A673 (cell line): ENCODE measurements at regions not wholly inside any gene's neighbourhood (a gene's known extent, or its start where the extent isn't known, plus 50 kb on each side); places are given as distances from the start of the nearest gene placed in this dataset.

Source experiments
- BruUV-seq: library from RNA; stranded (reverse); fragments of 400-500 nt; replicated peaks from 2 replicates; lab custom pipeline; 2021; lab: Mats Ljungman, UMichigan
- CTCF ChIA-PET: fragments of 300-600 bp; sonication (Branson Sonifier 250); formaldehyde crosslinking; loops from one replicate; lab custom pipeline; 2022; ENCODE audit warnings: antibody characterized with exemption; lab: Charles Lee
- POLR2A ChIA-PET: fragments of 300-600 bp; sonication (Branson Sonifier 250); formaldehyde crosslinking; loops from one replicate; lab custom pipeline; 2022; ENCODE audit warnings: antibody characterized with exemption; ENCODE audit not compliant: low non-redundant PET; lab: Charles Lee
- DNase-seq: peaks from one replicate; pipeline ENCODE4 v3.0.0-alpha.2; 2015; ENCODE audit warnings: low spot score
- H3K27ac ChIP-seq: fragments of 200-600 bp; sonication (generic); 2 replicates; pipeline ENCODE4 v1.5.1; 2016; ENCODE audit warnings: mixed run types, low read depth, mild to moderate bottlenecking, mixed read lengths, antibody characterized with exemption, low read length; ENCODE audit not compliant: poor library complexity, severe bottlenecking
- H3K27me3 ChIP-seq: fragments of 200-600 bp; sonication (generic); replicated peaks from 2 replicates; pipeline ENCODE4 v1.6.1; 2017; ENCODE audit warnings: mixed run types, low read depth, mild to moderate bottlenecking, mixed read lengths, antibody characterized with exemption, low read length; ENCODE audit not compliant: insufficient read depth, poor library complexity
- H3K36me3 ChIP-seq: fragments of 200-600 bp; sonication (generic); 2 replicates; pipeline ENCODE4 v1.6.1; 2016; ENCODE audit warnings: mixed run types, mild to moderate bottlenecking, mixed read lengths, antibody characterized with exemption, low read length; ENCODE audit not compliant: insufficient read depth, poor library complexity, severe bottlenecking
- H3K4me1 ChIP-seq: fragments of 200-600 bp; sonication (generic); 2 replicates; pipeline ENCODE4 v1.6.1; 2017; ENCODE audit warnings: mixed run types, mild to moderate bottlenecking, mixed read lengths, antibody characterized with exemption, low read length; ENCODE audit not compliant: insufficient read depth, poor library complexity, severe bottlenecking
- H3K4me3 ChIP-seq: fragments of 200-600 bp; sonication (generic); 2 replicates; pipeline ENCODE4 v1.5.1; 2016; ENCODE audit warnings: low read depth, mixed run types, mild to moderate bottlenecking, mixed read lengths, low read length; ENCODE audit not compliant: poor library complexity, severe bottlenecking
- H3K9me3 ChIP-seq: fragments of 200-600 bp; sonication (generic); 2 replicates; pipeline ENCODE4 v1.6.1; 2016; ENCODE audit warnings: mixed run types, low read depth, mild to moderate bottlenecking, mixed read lengths, antibody characterized with exemption, low read length; ENCODE audit not compliant: poor library complexity, severe bottlenecking
- CTCF ChIP-seq: fragments of 300-800, 200-600 bp; sonication (generic); conservative IDR thresholded peaks from 2 replicates; pipeline ENCODE4 v1.5.1; 2017; ENCODE audit warnings: low read depth, mild to moderate bottlenecking, antibody characterized with exemption, low read length, moderate library complexity, mixed read lengths
- EZH2 ChIP-seq: fragments of 200-600 bp; sonication (generic); IDR thresholded peaks from 2 replicates; pipeline ENCODE4 v1.6.1; 2017; ENCODE audit warnings: borderline replicate concordance, low read depth, mild to moderate bottlenecking, mixed read lengths, antibody characterized with exemption, low read length; ENCODE audit not compliant: poor library complexity, severe bottlenecking
- intact Hi-C: fragments of 100-400 bp; cut with micrococcal nuclease; formaldehyde crosslinking; loops from one replicate; pipeline ENCODE4 v1.10.0; 2022; ENCODE audit not compliant: unreplicated experiment

GRCh38 chr17:11109106-11109505 lies 131.9 kb upstream of the SHISA6 start:
- no peak for TF ChIP-seq CTCF
- no peak for TF ChIP-seq EZH2
- BruUV-seq = no TSS peak
- Histone ChIP-seq H3K4me3 (no peak overlapping the region), H3K36me3 (no peaks in the 10 kb centered on the region), H3K9me3 (no peaks in the 10 kb centered on the region), H3K27me3 (no peaks in the 10 kb centered on the region), H3K4me1 (no peaks in the 10 kb centered on the region), H3K27ac (no peak overlapping the region)
- POLR2A ChIA-PET = no interaction called here
- peak; percentile 23 for DNase-seq
- CTCF ChIA-PET = no interaction called here
- intact Hi-C loops = no loop called here

GRCh38 chr17:11105141-11105540 lies 135.9 kb upstream of the SHISA6 start:
- Histone ChIP-seq H3K27me3 (no peaks in the 10 kb centered on the region), H3K4me1 (no peaks in the 10 kb centered on the region), H3K4me3 (no peak overlapping the region), H3K9me3 (no peaks in the 10 kb centered on the region), H3K36me3 (no peaks in the 10 kb centered on the region), H3K27ac (no peak overlapping the region)
- intact Hi-C loops = no loop called here
- BruUV-seq = no TSS peak
- ChIA-PET CTCF (no interaction called here), POLR2A (no interaction called here)
- no peak for DNase-seq
- TF ChIP-seq CTCF (no peak), EZH2 (no peak)

GRCh38 chr17:11097121-11097520 lies 143.9 kb upstream of the SHISA6 start:
- H3K36me3 ChIP-seq = no peaks in the 10 kb centered on the region
- BruUV-seq = no TSS peak
- no peak for TF ChIP-seq CTCF
- TF ChIP-seq EZH2 = no peak
- ChIA-PET POLR2A (no interaction called here), CTCF (no interaction called here)
- no peak overlapping the region for H3K27ac ChIP-seq
- no peak overlapping the region for H3K4me3 ChIP-seq
- intact Hi-C loops = no loop called here
- no peaks in the 10 kb centered on the region for H3K4me1 ChIP-seq
- no peak for DNase-seq
- H3K27me3 ChIP-seq = no peaks in the 10 kb centered on the region
- H3K9me3 ChIP-seq = no peaks in the 10 kb centered on the region
